ENCODE measurements at regions not wholly inside any gene's neighbourhood (a gene's known extent, or its start where the extent isn't known, plus 50 kb on each side); places are given as distances from the start of the nearest gene placed in this dataset.

GRCh38 chr18:46415532-46416252, 241.3 kb downstream of the LOXHD1 start:
- 71 to 79% methylated on average over 2 to 4 of the region's 4 CpGs for WGBS, 2 donors (ENCODE audit: low coverage in 1 of 2)
- in situ Hi-C loops (cut with MboI; ENCODE audit: low pct_ligation_motif_present in 1 of 4, low pct_unique_long_range_greater_than_20kb in 1 of 4, low sequenced_read_pairs in 3 of 4) (no loop called here), intact Hi-C loops (cut with DNase I; ENCODE audit: low total_unique reads) (no loop called here)
- no peaks in the 10 kb centered on the region for H3K27me3 ChIP-seq
- no peak overlapping the region for H3K27ac ChIP-seq
- H3K9me3 ChIP-seq, result no peaks in the 10 kb centered on the region
- no peak overlapping the region for H3K4me3 ChIP-seq
- H3K36me3 ChIP-seq, result no peaks in the 10 kb centered on the region
- DNase-seq, result no peak
- peaks cover 3 to 23% (median 13%) of the 10 kb centered on the region in 4 donors for H3K4me1 ChIP-seq
- TF ChIP-seq POLR2A (IDR thresholded peaks at IDR 0.05) (no peak), POLR2AphosphoS5 (IDR thresholded peaks at IDR 0.05) (no peak), CTCF (IDR thresholded peaks at IDR 0.05) (no peak), EP300 (IDR thresholded peaks at IDR 0.05; ENCODE audit: low read depth) (no peak)

GRCh38 chr18:46416706-46417638, 240.0 kb downstream of the LOXHD1 start:
- in situ Hi-C loops (cut with MboI; ENCODE audit: low pct_ligation_motif_present in 1 of 4, low pct_unique_long_range_greater_than_20kb in 1 of 4, low sequenced_read_pairs in 3 of 4) (no loop called here), intact Hi-C loops (cut with DNase I; ENCODE audit: low total_unique reads) (no loop called here)
- TF ChIP-seq EP300 (IDR thresholded peaks at IDR 0.05; ENCODE audit: low read depth) (no peak), POLR2A (IDR thresholded peaks at IDR 0.05) (no peak), POLR2AphosphoS5 (IDR thresholded peaks at IDR 0.05) (no peak), CTCF (IDR thresholded peaks at IDR 0.05) (no peak)
- no peaks in the 10 kb centered on the region for H3K36me3 ChIP-seq
- H3K4me1 ChIP-seq, result peaks cover 3 to 25% (median 11%) of the 10 kb centered on the region in 4 donors
- no peaks in the 10 kb centered on the region for H3K27me3 ChIP-seq
- H3K9me3 ChIP-seq, result no peaks in the 10 kb centered on the region
- no peak for DNase-seq
- no peak overlapping the region for H3K27ac ChIP-seq
- no peak overlapping the region for H3K4me3 ChIP-seq
- WGBS, 2 donors (ENCODE audit: low coverage in 1 of 2), result 87% methylated on average over 4 of the region's 4 CpGs; no CpG with 5 or more reads in 1 of the 2 donors

- TF ChIP-seq POLR2AphosphoS5 (IDR thresholded peaks at IDR 0.05) (peak in 1 of 3 donors; percentile 15), CTCF (IDR thresholded peaks at IDR 0.05) (no peak), EP300 (IDR thresholded peaks at IDR 0.05; ENCODE audit: low read depth) (no peak)
- Histone ChIP-seq H3K9me3 (no peaks in the 10 kb centered on the region), H3K27me3 (no peaks in the 10 kb centered on the region), H3K4me1 (peaks cover 0 to 18% (median 2%) of the 10 kb centered on the region in 4 donors), H3K4me3 (no peak overlapping the region), H3K36me3 (no peaks in the 10 kb centered on the region), H3K27ac (peak overlapping the region in 2 of 4 donors; percentile 16 to 36)
- intact Hi-C loops (cut with DNase I; ENCODE audit: low total_unique reads), result no loop called here
- in situ Hi-C loops (cut with MboI; ENCODE audit: low pct_ligation_motif_present in 1 of 4, low pct_unique_long_range_greater_than_20kb in 1 of 4, low sequenced_read_pairs in 3 of 4), result no loop called here
- DNase-seq, result no peak
- 50 to 54% methylated on average over 3 to 5 of the region's 5 CpGs for WGBS, 2 donors (ENCODE audit: low coverage in 1 of 2)
These were observed 238.3 kb downstream of the LOXHD1 start for GRCh38 chr18:46418663-46419260.
